ENCODE measurements at regions not wholly inside any gene's neighbourhood (a gene's known extent, or its start where the extent isn't known, plus 50 kb on each side); places are given as distances from the start of the nearest gene placed in this dataset.

DNA sequence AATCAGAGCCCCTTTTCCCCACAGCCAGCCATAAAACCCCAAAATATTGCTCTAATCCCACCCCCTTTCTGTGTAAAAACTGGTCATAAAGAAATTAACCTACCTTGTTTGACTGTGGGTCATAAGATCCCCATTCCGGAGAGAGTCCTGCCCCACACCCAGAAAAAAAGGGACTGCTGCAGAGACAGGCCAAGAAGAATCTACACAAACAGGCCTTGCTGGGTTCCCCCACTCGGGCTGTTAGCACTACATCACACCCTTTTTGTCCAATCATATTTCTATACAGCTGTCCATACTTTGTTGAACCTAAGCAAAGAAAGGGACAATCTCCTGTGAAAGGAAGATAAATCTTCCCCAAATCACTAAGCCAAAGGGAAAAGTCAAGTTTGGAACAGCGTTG, 84.4 kb upstream of the MFGE8 start:
- TF ChIP-seq, protein P1, sequence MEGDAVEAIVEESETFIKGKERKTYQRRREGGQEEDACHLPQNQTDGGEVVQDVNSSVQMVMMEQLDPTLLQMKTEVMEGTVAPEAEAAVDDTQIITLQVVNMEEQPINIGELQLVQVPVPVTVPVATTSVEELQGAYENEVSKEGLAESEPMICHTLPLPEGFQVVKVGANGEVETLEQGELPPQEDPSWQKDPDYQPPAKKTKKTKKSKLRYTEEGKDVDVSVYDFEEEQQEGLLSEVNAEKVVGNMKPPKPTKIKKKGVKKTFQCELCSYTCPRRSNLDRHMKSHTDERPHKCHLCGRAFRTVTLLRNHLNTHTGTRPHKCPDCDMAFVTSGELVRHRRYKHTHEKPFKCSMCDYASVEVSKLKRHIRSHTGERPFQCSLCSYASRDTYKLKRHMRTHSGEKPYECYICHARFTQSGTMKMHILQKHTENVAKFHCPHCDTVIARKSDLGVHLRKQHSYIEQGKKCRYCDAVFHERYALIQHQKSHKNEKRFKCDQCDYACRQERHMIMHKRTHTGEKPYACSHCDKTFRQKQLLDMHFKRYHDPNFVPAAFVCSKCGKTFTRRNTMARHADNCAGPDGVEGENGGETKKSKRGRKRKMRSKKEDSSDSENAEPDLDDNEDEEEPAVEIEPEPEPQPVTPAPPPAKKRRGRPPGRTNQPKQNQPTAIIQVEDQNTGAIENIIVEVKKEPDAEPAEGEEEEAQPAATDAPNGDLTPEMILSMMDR (IDR thresholded peaks at IDR 0.05) = no peak
- no peak for TF ChIP-seq POLR2A (IDR thresholded peaks at IDR 0.05)
